SU-DHL-6 (cell line): ENCODE measurements at regions not wholly inside any gene's neighbourhood (a gene's known extent, or its start where the extent isn't known, plus 50 kb on each side); places are given as distances from the start of the nearest gene placed in this dataset.

Experiments used
- H2AFZ ChIP-seq: fragments of 200-600 bp; sonication (generic); 2 replicates; pipeline ENCODE4 v1.6.1; 2014; ENCODE audit warnings: low read depth, mild to moderate bottlenecking, moderate library complexity, mixed read lengths, antibody characterized with exemption, low read length; ENCODE audit not compliant: severe bottlenecking
- H3F3A ChIP-seq: fragments of 200-600 bp; shearing (Covaris generic); 2 replicates; pipeline ENCODE4 v1.6.0; 2016; ENCODE audit warnings: antibody characterized with exemption, mild to moderate bottlenecking; ENCODE audit not compliant: insufficient read depth
- H3K27ac ChIP-seq: fragments of 200-600 bp; sonication (generic); 2 replicates; pipeline ENCODE4 v1.5.1; 2016; ENCODE audit warnings: low read depth, mild to moderate bottlenecking, low read length, moderate library complexity, mixed read lengths
- H3K27me3 ChIP-seq: fragments of 200-600 bp; sonication (generic), shearing (Covaris generic); 2 replicates; pipeline ENCODE4 v1.6.0; 2014; ENCODE audit warnings: mild to moderate bottlenecking, low read length
- H3K36me3 ChIP-seq: fragments of 200-600 bp; sonication (generic); 2 replicates; pipeline ENCODE4 v1.6.1; 2014; ENCODE audit warnings: mild to moderate bottlenecking, low read length, mixed read lengths
- H3K4me2 ChIP-seq: fragments of 300-600, 200-600 bp; shearing (Covaris generic), sonication (generic); 2 replicates; pipeline ENCODE4 v1.6.0; 2014; ENCODE audit warnings: low read length, low read depth, mild to moderate bottlenecking; ENCODE audit not compliant: poor library complexity, severe bottlenecking
- H3K4me3 ChIP-seq: fragments of 200-600 bp; sonication (generic); 2 replicates; pipeline ENCODE4 v1.5.1; 2014; ENCODE audit warnings: antibody characterized with exemption, low read length, mild to moderate bottlenecking, mixed read lengths; ENCODE audit not compliant: insufficient read depth, poor library complexity, severe bottlenecking
- H3K79me2 ChIP-seq: fragments of 200-600 bp; sonication (generic); 2 replicates; pipeline ENCODE4 v1.6.1; 2014; ENCODE audit warnings: mild to moderate bottlenecking, low read length, moderate library complexity; ENCODE audit not compliant: insufficient read depth
- H3K9ac ChIP-seq: fragments of 200-600 bp; sonication (generic); 2 replicates; pipeline ENCODE4 v1.7.0; 2014; ENCODE audit warnings: mild to moderate bottlenecking, low read length
- H3K9me2 ChIP-seq: fragments of 200-600 bp; sonication (generic); replicated peaks from 2 replicates; pipeline ENCODE4 v1.6.1; 2014; ENCODE audit warnings: low read length; ENCODE audit not compliant: insufficient read depth
- H3K9me3 ChIP-seq: fragments of 200-600 bp; sonication (generic); 2 replicates; pipeline ENCODE4 v1.6.1; 2014; ENCODE audit warnings: low read length, mixed read lengths; ENCODE audit not compliant: insufficient read depth
- H4K20me1 ChIP-seq: fragments of 200-600 bp; sonication (generic); 2 replicates; pipeline ENCODE4 v1.6.1; 2014; ENCODE audit warnings: low read depth, mild to moderate bottlenecking, antibody characterized with exemption, low read length, moderate library complexity, mixed read lengths
- EZH2phosphoT487 ChIP-seq: fragments of 200-600 bp; sonication (generic), shearing (Covaris generic); conservative IDR thresholded peaks from 2 replicates; pipeline ENCODE4 v1.6.1; 2018; ENCODE audit warnings: mild to moderate bottlenecking, antibody characterized with exemption, low read length, moderate library complexity, mixed read lengths
- TF ChIP-seq, protein P1 (sequence below): fragments of 200-600 bp; sonication (generic); IDR thresholded peaks from one replicate; pipeline ENCODE4 v1.5.1; 2017; ENCODE audit warnings: antibody characterized with exemption, mild to moderate bottlenecking, low read length, moderate library complexity; ENCODE audit not compliant: insufficient read depth, poor library complexity, severe bottlenecking

- Histone ChIP-seq H3K36me3 (no peaks in the 10 kb centered on the region; the same call in 1 of the 2 replicates), H4K20me1 (no peaks in the 10 kb centered on the region), H2AFZ (no peak overlapping the region), H3F3A (no peaks in the 10 kb centered on the region), H3K9ac (no peak overlapping the region), H3K79me2 (no peaks in the 10 kb centered on the region), H3K4me2 (no peak overlapping the region), H3K9me2 (no peaks in the 10 kb centered on the region), H3K4me3 (no peak overlapping the region), H3K9me3 (no peaks in the 10 kb centered on the region), H3K27ac (no peak overlapping the region), H3K27me3 (no peaks in the 10 kb centered on the region)
- TF ChIP-seq EZH2phosphoT487: no peak
- TF ChIP-seq, protein P1, sequence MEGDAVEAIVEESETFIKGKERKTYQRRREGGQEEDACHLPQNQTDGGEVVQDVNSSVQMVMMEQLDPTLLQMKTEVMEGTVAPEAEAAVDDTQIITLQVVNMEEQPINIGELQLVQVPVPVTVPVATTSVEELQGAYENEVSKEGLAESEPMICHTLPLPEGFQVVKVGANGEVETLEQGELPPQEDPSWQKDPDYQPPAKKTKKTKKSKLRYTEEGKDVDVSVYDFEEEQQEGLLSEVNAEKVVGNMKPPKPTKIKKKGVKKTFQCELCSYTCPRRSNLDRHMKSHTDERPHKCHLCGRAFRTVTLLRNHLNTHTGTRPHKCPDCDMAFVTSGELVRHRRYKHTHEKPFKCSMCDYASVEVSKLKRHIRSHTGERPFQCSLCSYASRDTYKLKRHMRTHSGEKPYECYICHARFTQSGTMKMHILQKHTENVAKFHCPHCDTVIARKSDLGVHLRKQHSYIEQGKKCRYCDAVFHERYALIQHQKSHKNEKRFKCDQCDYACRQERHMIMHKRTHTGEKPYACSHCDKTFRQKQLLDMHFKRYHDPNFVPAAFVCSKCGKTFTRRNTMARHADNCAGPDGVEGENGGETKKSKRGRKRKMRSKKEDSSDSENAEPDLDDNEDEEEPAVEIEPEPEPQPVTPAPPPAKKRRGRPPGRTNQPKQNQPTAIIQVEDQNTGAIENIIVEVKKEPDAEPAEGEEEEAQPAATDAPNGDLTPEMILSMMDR: no peak
These were observed 137.9 kb downstream of the PCDH20 start for GRCh38 chr13:61277586-61278276.

DNA sequence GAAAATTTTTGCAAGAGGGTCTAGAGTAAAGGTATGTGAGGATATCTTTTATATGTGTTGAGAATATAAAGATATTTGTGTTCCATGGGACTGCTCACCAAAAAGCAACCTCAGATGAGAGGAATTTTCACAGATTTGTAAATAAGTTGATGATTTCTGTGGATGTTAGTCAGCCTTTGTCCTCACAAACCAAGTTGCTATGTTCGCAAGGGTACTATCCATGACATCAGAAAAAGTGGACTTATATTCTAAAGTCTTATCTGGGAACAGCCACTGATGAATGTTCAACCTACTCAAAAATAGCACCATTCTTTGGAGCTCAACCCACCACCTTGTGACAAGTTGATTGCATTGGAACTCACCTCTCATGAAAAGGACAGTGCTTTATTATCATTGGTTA is 138.6 kb downstream of the PCDH20 start:
- Histone ChIP-seq H2AFZ (no peak overlapping the region), H3F3A (no peaks in the 10 kb centered on the region), H3K36me3 (no peaks in the 10 kb centered on the region; the same call in 1 of the 2 replicates), H3K4me3 (no peak overlapping the region), H3K27me3 (no peaks in the 10 kb centered on the region), H4K20me1 (no peaks in the 10 kb centered on the region), H3K4me2 (no peak overlapping the region), H3K9ac (no peak overlapping the region), H3K9me2 (no peaks in the 10 kb centered on the region), H3K79me2 (no peaks in the 10 kb centered on the region), H3K9me3 (no peaks in the 10 kb centered on the region), H3K27ac (no peak overlapping the region)
- TF ChIP-seq EZH2phosphoT487: no peak
- TF ChIP-seq, protein P1: no peak

GRCh38 chr13:61276401-61276800 is 139.2 kb downstream of the PCDH20 start:
- Histone ChIP-seq H3K36me3 (no peaks in the 10 kb centered on the region), H3K4me2 (no peak overlapping the region), H3K27ac (no peak overlapping the region), H3K4me3 (no peak overlapping the region), H4K20me1 (no peaks in the 10 kb centered on the region), H3F3A (no peaks in the 10 kb centered on the region), H3K9ac (no peak overlapping the region), H3K9me3 (no peaks in the 10 kb centered on the region), H3K79me2 (no peaks in the 10 kb centered on the region), H3K9me2 (no peaks in the 10 kb centered on the region), H2AFZ (no peak overlapping the region), H3K27me3 (no peaks in the 10 kb centered on the region)
- TF ChIP-seq, protein P1: no peak
- no peak for TF ChIP-seq EZH2phosphoT487
